Mucosa of rectum (tissue), 2 donors: ENCODE measurements at regions not wholly inside any gene's neighbourhood (a gene's known extent, or its start where the extent isn't known, plus 50 kb on each side); places are given as distances from the start of the nearest gene placed in this dataset.

ENCODE experiments used
- H3K27ac ChIP-seq, 2 donors: one replicate each; pipeline ENCODE4 v1.7.0; 2013; ENCODE audit warnings: inconsistent platforms in 2 of 2, low read depth in 2 of 2, low read length in 2 of 2
- H3K27me3 ChIP-seq, 2 donors: one replicate each; pipeline ENCODE4 v1.7.0; 2013; ENCODE audit warnings: low read length in 2 of 2; ENCODE audit not compliant: control insufficient read depth in 2 of 2, insufficient read depth in 2 of 2
- H3K36me3 ChIP-seq, 2 donors: one replicate each; pipeline ENCODE4 v1.7.0; 2013; ENCODE audit warnings: low read length in 2 of 2; ENCODE audit not compliant: control insufficient read depth in 2 of 2, insufficient read depth in 2 of 2
- H3K4me1 ChIP-seq, 2 donors: one replicate each; pipeline ENCODE4 v1.7.0; 2013; ENCODE audit warnings: low read length in 2 of 2, mild to moderate bottlenecking in 1 of 2; ENCODE audit not compliant: control insufficient read depth in 2 of 2, insufficient read depth in 2 of 2
- H3K4me3 ChIP-seq, 2 donors: one replicate each; pipeline ENCODE4 v1.7.0; 2013; ENCODE audit warnings: low read length in 2 of 2
- H3K9ac ChIP-seq, 2 donors: one replicate each; pipeline ENCODE4 v1.7.0; 2013; ENCODE audit warnings: low read length in 2 of 2, low read depth in 1 of 2, mild to moderate bottlenecking in 1 of 2
- H3K9me3 ChIP-seq, 2 donors: one replicate each; pipeline ENCODE4 v1.7.0; 2013; ENCODE audit warnings: low read length in 2 of 2; ENCODE audit not compliant: control insufficient read depth in 2 of 2
- donor health status: healthy.
- donor health status: Normal muscosa, but diverticular disease.

DNA sequence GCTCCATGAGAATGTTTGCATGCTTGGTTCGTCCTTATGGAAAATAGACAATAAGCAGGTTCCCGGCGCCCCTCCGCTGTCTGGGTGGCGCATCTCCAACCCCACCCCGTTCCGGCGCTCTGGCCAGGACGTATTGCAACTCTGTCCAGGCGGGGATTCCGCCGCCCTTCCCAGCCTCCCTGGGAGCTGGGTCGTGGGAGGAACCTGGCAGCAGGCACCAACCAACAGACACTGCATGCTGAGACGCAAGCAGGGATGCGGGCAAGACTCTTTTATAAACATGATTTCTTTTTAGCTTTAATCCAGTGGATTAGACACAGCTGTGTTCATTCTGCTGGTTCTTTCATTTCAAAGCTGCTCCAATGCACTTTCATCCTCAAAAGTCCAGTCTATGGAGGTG, 240.2 kb downstream of the SH3BP4 start:
- peaks cover 0 to 3% of the 10 kb centered on the region in 2 donors for H3K27me3 ChIP-seq

GRCh38 chr2:235194351-235194750, 242.5 kb downstream of the SH3BP4 start:
- Histone ChIP-seq H3K9ac (no peak overlapping the region), H3K27ac (no peak overlapping the region), H3K4me1 (no peaks in the 10 kb centered on the region), H3K27me3 (peaks cover 0 to 3% of the 10 kb centered on the region in 2 donors), H3K36me3 (no peaks in the 10 kb centered on the region), H3K4me3 (no peak overlapping the region), H3K9me3 (no peaks in the 10 kb centered on the region)

More for the DNA sequence above, 240.2 kb downstream of the SH3BP4 start:
- no peak overlapping the region for H3K27ac ChIP-seq
- H3K9me3 ChIP-seq: no peaks in the 10 kb centered on the region
- H3K9ac ChIP-seq: no peak overlapping the region
- no peak overlapping the region for H3K4me3 ChIP-seq
- no peaks in the 10 kb centered on the region for H3K4me1 ChIP-seq
- no peaks in the 10 kb centered on the region for H3K36me3 ChIP-seq

DNA sequence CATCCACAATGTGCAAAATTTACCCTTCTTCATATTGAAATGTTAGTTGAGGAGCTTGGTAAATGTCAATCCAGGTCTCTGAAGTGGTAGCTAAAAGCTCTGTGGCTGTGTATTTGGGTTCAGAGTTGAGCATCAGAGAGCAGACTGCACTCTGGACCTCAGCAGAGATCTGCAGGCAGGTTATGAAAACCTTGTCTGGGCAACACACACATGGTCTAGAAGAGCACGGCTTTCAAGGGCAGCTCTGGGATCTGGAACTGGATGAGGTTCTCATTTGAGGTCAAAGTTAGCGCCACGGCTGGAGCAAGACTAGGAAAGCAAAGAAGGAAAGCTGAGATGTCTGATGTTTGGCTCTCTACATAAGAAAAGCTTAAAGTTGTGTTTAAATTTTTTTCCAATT, 243.0 kb downstream of the SH3BP4 start:
- Histone ChIP-seq H3K27me3 (peaks cover 0 to 3% of the 10 kb centered on the region in 2 donors), H3K36me3 (no peaks in the 10 kb centered on the region), H3K4me1 (no peaks in the 10 kb centered on the region), H3K9ac (no peak overlapping the region), H3K9me3 (no peaks in the 10 kb centered on the region), H3K4me3 (no peak overlapping the region), H3K27ac (no peak overlapping the region)

GRCh38 chr2:235195921-235196320, 244.1 kb downstream of the SH3BP4 start:
- no peak overlapping the region for H3K27ac ChIP-seq
- H3K9me3 ChIP-seq: no peaks in the 10 kb centered on the region
- H3K36me3 ChIP-seq: no peaks in the 10 kb centered on the region
- no peak overlapping the region for H3K4me3 ChIP-seq
- H3K27me3 ChIP-seq: peaks cover 0 to 3% of the 10 kb centered on the region in 2 donors
- no peaks in the 10 kb centered on the region for H3K4me1 ChIP-seq
- no peak overlapping the region for H3K9ac ChIP-seq

DNA sequence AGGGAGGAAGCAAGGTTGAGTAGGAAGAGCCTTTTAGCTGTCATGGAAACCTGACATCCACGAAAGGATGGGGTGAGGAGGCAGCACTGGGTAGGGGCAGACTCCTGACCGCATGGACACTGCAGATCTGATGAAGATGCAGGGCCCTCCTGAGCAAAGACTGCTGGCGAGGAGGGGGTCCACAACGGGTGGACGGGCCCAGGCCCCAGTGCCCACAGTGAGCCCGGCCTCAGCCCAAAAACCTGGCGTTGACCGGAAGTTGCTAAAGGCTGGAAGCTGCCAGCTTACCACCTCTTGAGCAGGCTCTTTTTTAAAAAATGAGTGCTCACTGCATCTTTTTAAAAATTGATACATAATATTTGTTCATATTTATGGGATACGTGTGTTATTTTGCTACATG, 247.3 kb downstream of the SH3BP4 start:
- H3K36me3 ChIP-seq: no peaks in the 10 kb centered on the region
- H3K9ac ChIP-seq: no peak overlapping the region
- H3K4me1 ChIP-seq: no peaks in the 10 kb centered on the region

GRCh38 chr2:235200216-235200615, 248.4 kb downstream of the SH3BP4 start:
- no peaks in the 10 kb centered on the region for H3K9me3 ChIP-seq
- H3K4me3 ChIP-seq: no peak overlapping the region
- peaks cover 0 to 3% of the 10 kb centered on the region in 2 donors for H3K27me3 ChIP-seq
- H3K27ac ChIP-seq: no peak overlapping the region
- H3K4me1 ChIP-seq: no peaks in the 10 kb centered on the region
- no peaks in the 10 kb centered on the region for H3K36me3 ChIP-seq
- H3K9ac ChIP-seq: no peak overlapping the region

More for the DNA sequence above, 247.3 kb downstream of the SH3BP4 start:
- Histone ChIP-seq H3K4me3 (no peak overlapping the region), H3K9me3 (no peaks in the 10 kb centered on the region), H3K27ac (no peak overlapping the region), H3K27me3 (peaks cover 0 to 3% of the 10 kb centered on the region in 2 donors)

DNA sequence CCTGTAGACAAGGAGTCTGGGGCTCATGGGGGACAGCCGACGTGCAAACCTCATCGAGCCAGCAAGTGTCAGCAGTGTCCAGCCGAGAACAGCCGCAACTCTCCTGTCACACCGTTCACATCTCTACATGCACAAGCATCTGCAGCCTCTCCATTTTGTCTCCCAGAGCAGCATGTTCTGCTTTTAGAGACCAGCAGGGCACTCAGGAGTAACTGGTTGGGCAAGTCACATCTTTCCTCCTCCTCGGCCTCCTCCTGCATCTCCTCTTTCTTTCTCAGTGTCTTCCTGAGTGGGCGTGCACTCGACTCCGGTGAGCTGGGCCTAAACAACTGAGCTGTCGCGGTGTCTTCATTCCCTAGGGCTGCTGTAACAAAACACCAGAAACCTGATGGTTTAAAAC, 249.9 kb downstream of the SH3BP4 start:
- H3K9me3 ChIP-seq: no peaks in the 10 kb centered on the region
- H3K4me1 ChIP-seq: no peaks in the 10 kb centered on the region
- H3K9ac ChIP-seq: no peak overlapping the region
- no peaks in the 10 kb centered on the region for H3K36me3 ChIP-seq
- no peak overlapping the region for H3K27ac ChIP-seq
- no peak overlapping the region for H3K4me3 ChIP-seq
- peaks cover 0 to 5% of the 10 kb centered on the region in 2 donors for H3K27me3 ChIP-seq

DNA sequence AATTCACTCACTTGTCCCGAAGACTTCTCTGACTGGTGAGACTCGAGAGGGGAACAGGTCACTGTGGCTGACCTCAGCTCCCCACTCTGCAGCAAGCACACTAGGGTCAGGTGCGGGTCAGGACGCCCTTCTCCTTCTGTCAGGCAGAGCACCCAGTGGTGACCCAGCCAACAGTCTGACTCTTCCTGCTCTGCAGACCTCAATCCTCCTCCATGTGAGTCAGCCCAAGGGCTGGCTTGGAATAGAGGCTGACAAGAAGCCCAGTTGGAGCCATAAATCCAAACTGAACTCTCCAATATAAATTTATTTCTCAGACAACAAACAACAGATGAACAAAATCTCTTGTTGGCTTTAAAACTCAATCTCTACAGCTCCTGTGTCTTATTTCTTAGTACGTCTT, 253.1 kb downstream of the SH3BP4 start:
- Histone ChIP-seq H3K36me3 (no peaks in the 10 kb centered on the region), H3K4me1 (no peaks in the 10 kb centered on the region), H3K9me3 (no peaks in the 10 kb centered on the region), H3K4me3 (no peak overlapping the region), H3K27me3 (peaks cover 0 to 5% of the 10 kb centered on the region in 2 donors), H3K9ac (no peak overlapping the region), H3K27ac (no peak overlapping the region)

DNA sequence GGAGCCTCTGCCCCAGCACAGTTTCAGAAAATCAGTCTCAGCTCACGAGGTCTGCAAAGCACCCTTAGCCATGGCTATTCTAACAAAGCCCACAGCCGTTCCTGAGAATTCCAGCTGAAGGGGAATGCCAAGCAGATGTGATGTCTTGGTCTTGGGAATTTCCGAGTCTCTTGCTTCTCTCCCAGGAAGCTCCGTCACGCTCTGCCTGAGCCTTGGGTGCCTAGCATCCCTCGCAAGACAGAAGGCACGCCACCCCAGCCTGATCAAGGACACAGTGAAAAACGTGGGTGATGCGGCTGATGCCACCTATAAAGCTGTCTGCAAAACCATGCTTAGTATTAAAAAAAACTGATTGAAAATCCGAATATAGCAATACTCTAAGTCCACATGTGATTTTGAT, 254.6 kb downstream of the SH3BP4 start:
- Histone ChIP-seq H3K9ac (no peak overlapping the region), H3K27ac (no peak overlapping the region), H3K27me3 (peaks cover 0 to 5% of the 10 kb centered on the region in 2 donors), H3K9me3 (no peaks in the 10 kb centered on the region), H3K4me1 (no peaks in the 10 kb centered on the region), H3K36me3 (no peaks in the 10 kb centered on the region), H3K4me3 (no peak overlapping the region)

DNA sequence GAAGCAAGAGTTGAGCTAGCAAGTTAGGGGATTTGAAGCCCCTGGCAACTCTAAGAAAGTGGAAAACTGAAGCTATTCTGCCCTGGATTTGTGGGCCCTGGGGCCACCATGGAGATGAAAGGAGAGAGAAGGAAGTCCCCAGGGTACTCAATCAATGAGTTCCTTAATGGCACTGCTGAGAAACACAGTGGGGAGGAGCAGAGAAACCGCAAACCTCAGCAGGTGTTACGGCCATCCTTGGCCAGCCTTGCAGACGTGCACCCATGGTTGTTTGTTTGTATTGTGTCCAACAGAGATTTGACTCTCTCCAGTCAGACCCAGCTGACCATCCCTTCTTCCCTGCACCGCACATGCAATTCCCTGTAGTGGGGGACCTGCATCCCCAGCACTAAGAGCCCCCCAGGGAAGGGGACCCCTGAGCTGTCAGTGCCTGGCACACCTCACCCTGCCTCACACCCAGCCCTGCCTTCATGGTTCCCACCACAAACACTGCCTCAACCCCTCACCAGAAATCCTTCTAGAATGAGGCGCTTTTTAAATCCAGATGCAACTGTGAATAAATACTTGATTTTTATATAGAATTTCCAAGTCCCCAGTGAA, 255.3 kb downstream of the SH3BP4 start:
- Histone ChIP-seq H3K9ac (no peak overlapping the region), H3K36me3 (no peaks in the 10 kb centered on the region), H3K27ac (no peak overlapping the region), H3K9me3 (no peaks in the 10 kb centered on the region), H3K27me3 (peaks cover 0 to 5% of the 10 kb centered on the region in 2 donors), H3K4me1 (no peaks in the 10 kb centered on the region), H3K4me3 (no peak overlapping the region)

DNA sequence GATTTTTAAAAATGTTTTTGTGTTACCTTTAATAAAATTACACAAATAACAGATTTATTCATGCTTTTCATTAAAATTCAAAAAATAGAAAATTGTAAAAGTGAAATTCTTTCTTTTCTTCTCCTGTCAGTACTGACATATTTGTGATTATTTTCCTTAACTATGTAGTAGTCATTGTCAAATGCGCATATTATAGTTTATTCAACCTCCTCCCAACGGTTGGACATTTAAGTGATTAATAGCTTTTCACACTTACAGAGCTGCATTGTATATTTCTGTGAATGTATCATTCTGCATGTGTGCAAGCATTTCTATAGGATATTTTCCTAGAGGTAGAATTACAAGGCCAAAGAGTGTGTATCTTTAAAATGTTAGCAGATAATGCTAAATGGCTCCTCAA, 259.2 kb downstream of the SH3BP4 start:
- H3K4me1 ChIP-seq: no peaks in the 10 kb centered on the region
- no peaks in the 10 kb centered on the region for H3K36me3 ChIP-seq
- H3K4me3 ChIP-seq: no peak overlapping the region
- no peak overlapping the region for H3K9ac ChIP-seq
- no peaks in the 10 kb centered on the region for H3K9me3 ChIP-seq
- peaks cover 0 to 2% of the 10 kb centered on the region in 2 donors for H3K27me3 ChIP-seq
- H3K27ac ChIP-seq: no peak overlapping the region
